ENCODE measurements at regions not wholly inside any gene's neighbourhood (a gene's known extent, or its start where the extent isn't known, plus 50 kb on each side); places are given as distances from the start of the nearest gene placed in this dataset.

DNA sequence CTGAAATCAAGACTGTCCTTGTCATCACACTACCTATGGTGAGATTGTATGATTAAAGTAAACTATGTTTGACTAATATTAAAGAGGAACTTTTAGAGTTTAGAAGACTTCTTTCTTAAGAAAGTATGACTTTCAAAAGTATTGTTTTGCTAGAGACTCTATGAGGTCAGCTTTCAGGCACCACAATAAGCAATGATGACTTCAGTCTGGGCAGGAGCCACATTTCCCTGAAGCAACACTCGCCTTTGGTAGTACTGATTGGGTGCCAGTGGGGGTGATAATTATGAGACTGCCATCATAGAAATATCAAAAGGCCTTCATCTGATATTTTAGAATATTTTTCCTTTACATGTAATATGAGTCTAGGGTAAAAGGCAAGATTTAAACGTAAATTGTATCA is 212.6 kb downstream of the DTHD1 start:
- no peak for DNase-seq

- no peak for DNase-seq
These were observed 213.3 kb downstream of the DTHD1 start for GRCh38 chr4:36494747-36495146.

- no peak for DNase-seq
These were observed 220.9 kb downstream of the DTHD1 start for GRCh38 chr4:36502350-36502749.

DNA sequence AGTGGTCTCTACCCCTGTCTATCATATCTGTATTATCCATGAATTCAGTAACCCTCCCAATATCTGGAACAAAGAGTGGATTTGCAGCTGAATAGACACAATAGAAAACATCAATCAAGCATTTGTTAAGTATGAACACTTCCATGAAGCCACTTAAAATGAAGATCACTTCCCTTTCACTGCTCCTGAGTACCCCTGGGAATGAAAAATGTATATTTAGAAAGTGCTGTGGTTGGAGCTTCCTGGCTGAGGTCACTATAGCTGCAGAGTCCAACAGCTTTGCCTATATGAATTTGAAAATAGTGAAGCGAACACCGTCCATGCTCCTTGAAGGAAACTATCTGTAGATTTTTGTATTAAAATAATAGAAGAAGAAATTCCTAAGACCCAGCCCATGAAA is 227.0 kb downstream of the DTHD1 start:
- DNase-seq: no peak

DNA sequence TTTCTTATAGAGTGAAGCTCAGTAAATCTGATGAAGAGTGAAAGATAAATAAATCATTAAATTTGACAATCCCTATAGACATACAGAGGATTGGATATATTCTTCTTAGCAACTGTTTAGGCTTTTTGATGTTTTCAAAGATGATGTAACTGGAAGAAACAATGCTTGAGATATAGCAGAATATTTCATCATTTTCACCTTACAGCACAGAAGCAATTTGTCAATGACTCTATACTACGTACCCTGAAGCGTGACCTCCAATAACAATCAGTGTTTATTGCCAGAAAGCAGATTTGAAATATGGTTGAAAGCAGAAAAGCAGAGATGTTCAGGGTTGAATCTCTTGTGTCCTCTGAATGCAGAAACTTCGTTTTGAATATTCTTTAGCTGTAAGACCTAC is 228.4 kb downstream of the DTHD1 start:
- DNase-seq: no peak

DNA sequence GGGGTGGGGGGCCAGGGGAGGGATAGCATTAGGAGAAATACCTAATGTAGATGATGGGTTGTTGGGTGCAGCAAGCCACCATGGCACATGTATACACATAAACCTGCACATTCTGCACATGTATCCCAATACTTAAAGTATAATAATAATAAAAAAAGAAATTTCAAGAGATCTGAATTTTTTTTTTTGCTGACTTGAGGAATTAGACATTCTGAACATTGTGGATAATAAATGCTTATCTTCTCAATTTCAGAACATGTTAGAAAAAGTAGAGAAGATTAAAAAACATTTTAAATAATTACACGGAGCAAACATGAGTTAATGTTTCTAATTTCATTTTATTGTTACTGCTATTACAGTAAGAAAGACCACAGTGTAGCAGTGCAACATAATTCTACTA is 230.4 kb downstream of the DTHD1 start:
- no peak for DNase-seq

DNA sequence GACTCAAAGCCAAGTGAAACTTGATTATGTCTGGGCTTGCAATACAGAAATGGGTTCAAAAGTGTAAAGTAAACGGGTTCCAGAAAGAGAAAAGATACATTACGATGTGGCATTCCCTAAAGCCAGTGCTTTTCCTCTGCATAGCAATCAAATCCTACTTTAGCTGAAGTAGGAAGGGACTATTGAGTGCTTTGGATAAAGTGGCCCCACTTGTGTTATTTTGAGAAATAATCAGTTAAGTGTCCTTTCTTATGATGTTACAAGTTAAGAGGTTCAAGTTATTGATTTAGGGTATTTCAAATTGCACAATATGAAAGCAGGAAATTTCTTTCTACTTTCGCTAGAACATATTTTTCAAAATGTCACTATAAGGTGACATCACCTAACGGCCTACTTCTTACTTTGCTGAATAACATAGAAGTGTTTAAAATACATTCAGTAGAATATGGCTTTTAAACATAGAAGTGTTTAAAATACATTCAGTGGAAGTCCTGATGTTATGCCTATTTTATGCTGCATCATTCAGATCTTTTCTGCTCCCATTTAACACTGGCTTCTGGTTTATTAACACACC is 235.2 kb downstream of the DTHD1 start:
- DNase-seq: no peak

DNA sequence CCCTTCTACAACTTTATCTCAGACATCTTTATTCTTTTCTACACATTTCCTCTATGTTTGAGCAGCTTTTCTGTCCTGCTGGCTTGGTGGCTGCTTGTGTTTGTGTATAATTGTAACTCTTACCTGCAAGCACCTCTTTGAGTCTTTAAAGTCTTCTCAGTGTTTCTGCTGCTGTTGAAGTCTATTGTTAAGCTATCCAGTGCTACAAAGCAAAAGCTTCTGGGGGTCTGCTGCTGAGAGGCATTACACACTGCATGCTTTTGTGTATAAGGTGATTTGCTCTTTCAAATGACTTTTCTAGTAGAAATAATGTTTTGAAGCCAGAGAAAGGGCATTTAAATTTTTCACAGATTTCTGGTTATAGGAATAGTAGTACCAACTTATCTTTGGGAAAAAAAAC is 241.8 kb downstream of the DTHD1 start:
- DNase-seq: no peak

DNA sequence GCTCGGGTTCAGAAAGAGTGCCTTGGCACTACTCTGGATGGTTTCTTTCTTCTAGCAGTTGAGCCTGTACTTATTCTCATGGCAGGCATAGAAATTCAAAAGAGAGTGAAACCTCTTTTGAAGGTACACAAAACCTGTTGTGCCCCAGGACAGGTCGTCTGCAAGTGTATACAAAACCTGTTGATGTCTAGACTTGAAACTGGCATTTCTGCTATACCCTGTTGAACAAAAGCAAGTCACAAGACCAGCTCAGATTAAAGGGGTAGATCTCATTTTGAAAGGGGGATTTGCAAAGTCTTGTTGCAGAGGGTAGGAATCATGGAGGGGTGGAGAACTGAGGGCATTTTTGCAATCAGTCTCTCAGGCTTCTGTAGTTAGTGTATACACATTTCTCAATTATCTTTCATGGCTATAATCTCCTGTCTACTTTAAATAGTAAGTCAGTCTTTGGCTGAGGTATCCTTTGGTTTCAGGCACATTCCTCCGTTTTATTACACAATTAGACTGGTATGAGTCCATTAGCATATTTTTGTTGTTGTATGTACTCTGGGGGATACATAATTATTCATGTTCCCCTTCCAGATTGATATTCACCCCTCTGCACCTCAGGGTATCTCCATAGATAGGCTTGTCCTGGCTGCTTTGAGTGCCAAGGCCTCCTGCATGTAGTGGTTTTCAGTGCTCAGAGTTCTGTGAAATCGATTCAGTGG is 251.4 kb downstream of the DTHD1 start:
- DNase-seq: no peak

- no peak for DNase-seq
These were observed 252.5 kb downstream of the DTHD1 start for GRCh38 chr4:36533944-36534343.

DNA sequence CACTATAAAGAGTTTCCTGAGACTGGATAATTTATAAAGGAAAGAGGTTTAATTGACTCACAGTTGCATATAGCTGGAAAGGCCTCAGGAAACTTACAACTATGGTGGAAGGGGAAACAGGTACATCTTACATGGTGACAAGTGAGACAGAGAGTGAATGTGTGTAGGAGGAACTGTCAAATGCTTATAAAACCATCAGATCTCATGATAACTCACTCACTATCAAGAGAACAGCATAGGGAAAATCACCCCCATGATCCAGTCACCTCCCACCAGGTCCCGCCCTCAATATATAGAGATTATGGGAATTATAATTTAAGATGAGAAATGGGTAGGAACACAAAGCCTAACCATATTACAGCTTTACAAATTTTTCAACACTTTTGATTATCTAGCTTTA is 266.0 kb downstream of the DTHD1 start:
- DNase-seq: no peak

- no peak for DNase-seq
These were observed 267.8 kb downstream of the DTHD1 start for GRCh38 chr4:36549252-36549651.

DNA sequence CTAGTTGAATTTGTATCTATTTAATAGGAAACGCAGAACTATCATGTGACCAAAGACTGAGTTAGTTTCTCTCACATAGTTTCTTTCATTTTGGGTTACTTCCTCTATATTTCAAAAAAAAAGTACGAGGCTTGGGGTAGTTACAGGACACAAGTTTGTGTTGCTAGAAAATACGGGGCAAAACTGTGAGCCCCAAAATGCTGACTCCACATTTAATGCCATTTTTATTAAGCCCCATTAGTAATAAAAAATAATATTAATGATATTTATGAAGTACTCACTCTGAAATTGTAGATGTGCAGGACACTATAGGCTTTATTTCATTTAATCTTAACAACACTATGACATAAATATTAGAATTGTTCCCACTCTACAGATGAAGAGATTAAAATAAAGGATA is 268.6 kb downstream of the DTHD1 start:
- no peak for DNase-seq

DNA sequence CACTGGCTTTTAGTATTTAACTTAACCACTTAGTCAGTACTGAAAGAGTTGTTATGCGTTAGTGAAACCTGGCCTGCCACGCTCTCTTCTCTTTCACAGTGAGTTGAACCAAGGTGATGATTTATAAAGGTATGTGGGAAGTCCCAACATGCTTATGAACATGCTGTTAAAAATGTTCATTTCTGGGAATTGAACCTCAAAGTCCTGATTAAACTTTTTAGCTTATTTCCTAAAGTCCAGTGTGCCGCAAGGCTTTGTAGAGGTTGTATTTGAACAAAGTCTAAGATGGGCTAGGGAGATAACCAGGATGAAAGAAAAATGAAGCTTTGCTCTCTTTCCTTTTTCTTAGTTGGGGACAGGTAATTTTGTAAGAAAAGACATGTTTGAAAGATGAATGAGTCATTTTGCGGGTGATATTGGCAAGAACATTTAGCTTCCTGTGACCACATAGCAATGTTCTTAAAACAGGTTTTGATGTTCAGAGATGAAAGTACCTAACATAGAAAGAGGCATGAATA is 270.3 kb downstream of the DTHD1 start:
- no peak for DNase-seq

DNA sequence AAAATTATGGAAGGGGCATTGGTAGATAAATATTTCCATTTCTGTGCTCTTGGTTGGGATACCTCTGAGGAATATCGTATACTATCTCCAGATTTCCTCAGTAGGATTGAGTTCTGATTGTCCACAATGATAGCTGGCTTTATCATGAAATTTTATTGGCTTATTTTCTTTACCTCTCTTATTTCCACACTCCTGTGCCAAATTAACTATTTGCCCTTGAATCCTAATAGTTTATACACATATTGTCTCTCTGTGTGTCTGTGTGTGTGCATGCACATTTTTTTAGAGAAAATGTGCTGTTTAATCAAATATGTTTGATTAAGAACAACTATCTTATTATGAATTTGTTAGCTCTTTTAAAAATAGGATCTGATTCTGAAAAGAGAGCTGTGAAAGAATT is 271.6 kb downstream of the DTHD1 start:
- no peak for DNase-seq

DNA sequence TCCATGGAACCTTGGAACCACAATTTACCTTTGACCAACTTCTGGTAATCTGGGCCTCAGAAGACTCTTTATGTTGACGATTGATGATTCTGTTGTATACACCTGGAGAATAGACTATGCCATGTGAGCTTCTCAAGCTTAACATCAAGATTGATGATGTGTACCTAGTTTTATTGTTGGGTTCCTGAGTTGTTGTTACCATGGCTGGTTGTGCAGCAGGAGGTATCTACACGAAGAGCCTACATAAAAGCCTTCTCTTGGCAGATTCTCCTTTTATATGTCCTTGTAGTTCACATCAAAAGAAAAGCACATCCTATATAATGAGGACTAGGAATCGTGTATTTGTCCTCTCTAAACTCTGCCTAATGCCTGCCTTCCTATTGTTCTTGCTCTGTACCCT is 272.0 kb downstream of the DTHD1 start:
- DNase-seq: no peak

DNA sequence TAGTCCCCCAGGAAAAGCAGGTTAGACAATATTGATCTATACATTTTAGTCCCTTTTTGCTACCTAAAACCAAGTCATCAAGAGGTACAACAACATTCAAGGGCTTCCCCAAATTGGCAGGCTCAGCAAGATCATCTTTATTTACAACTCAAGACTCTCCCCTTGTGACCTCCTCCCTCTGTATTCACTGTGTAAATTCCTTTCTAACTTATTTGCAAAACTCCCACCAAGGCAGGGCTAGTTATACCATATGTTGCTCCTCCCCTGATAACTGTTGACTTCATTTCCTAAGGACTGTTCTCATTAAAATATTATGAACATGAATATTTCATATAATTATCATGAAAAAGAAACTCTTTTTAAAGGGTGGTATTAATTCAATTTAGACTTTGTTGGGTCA is 275.6 kb downstream of the DTHD1 start:
- no peak for DNase-seq

GRCh38 chr4:36568575-36568974 is 287.2 kb downstream of the DTHD1 start:
- DNase-seq: no peak

DNA sequence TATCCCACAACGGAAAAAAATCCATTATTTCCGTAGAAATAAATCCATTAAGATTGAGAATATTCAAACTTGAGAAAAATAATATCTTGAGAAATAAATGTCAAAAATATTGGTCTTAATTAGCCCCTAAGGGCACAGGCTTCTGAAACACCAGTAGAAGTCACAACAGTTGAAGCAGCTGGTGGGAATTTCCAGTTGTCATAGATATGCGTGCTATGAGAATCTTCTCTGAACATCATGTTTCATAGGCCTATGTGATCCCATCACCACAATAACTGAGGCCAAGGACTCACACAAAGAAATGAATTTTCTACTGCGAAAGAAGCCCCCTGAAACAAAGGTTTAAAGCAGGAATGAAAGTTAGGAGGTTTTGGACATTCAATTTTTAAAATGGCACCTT is 292.0 kb downstream of the DTHD1 start:
- no peak for DNase-seq

- no peak for DNase-seq
These were observed 293.4 kb downstream of the DTHD1 start for GRCh38 chr4:36574816-36575215.

- no peak for DNase-seq
These were observed 300.8 kb downstream of the DTHD1 start for GRCh38 chr4:36582198-36582597.

DNA sequence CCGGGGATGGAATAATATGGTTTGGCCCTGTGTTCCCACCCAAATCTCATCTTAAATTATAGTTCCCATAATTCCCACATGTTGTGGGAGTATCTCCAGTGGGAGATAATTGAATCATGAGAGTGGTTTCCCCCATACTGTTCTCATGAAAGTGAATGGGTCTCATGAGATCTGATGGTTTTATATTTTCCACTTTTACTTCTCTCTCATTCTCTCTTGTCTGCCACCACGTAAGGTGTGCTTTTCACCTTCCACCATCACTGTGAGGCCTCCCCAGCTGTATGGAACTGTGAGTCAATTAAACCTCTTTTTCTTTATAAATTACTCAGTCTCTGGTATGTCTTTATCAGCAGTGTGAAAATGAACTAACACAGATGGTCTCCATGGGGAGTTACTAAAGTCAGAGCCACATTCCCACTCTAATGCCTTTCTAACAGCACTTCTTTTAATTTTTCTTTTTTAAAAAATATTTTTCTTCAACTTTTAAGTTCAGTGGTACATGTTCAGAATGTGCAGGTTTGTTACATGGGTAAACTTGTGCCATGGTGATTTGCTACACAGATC is 306.6 kb downstream of the DTHD1 start:
- DNase-seq: no peak

GRCh38 chr4:36590343-36590742 is 308.9 kb downstream of the DTHD1 start:
- no peak for DNase-seq

DNA sequence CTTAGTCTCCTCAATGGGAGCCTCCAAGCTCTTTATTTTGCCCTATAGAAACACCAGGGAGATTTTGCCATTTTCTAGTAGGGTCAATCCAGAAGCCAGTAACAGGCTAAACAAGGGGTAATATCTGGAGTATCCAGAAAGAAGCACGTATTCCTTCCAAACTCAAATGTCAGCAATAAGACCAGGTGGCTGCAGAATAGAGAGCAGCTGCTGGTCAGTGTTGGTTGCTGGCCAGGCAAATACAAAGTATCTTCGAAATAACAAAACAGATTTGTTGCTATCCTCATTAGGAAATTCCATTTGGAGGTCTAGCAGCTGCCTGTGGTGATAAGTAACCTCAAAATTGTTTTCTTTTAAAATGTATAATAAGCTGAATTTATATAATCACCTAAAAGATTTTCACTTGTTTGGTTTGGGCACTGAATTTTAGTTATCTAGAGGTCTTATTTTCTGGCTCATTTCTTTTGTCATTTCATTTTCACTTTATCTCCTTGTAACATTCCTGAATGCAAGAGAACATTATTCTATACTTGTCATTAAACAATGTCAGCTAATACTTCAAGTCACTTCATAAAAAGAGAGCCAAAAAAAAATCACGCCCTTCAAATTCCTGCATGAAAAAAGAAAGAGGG is 320.6 kb downstream of the DTHD1 start:
- no peak for DNase-seq
